Neural cell (in vitro differentiated cells): ENCODE measurements at regions not wholly inside any gene's neighbourhood (a gene's known extent, or its start where the extent isn't known, plus 50 kb on each side); places are given as distances from the start of the nearest gene placed in this dataset.

ENCODE experiments used
- H2AFZ ChIP-seq: fragments of 200-600, 300-800 bp; sonication (generic), shearing (Covaris generic); 2 replicates; pipeline ENCODE4 v1.6.0; 2014; ENCODE audit warnings: low read depth, mild to moderate bottlenecking, antibody characterized with exemption, low read length, moderate library complexity
- H3F3A ChIP-seq: fragments of 200-600 bp; shearing (Covaris generic); 2 replicates; pipeline ENCODE4 v1.6.1; 2016; ENCODE audit warnings: mild to moderate bottlenecking, moderate library complexity, mixed read lengths, antibody characterized with exemption, low read length; ENCODE audit not compliant: insufficient read depth, poor library complexity, severe bottlenecking
- H3K27ac ChIP-seq: fragments of 200-600, 300-800 bp; sonication (generic), shearing (Covaris generic); 2 replicates; pipeline ENCODE4 v1.5.1; 2014; ENCODE audit warnings: mild to moderate bottlenecking, low read length, moderate library complexity
- H3K27me3 ChIP-seq: fragments of 300-800, 200-600 bp; sonication (generic), shearing (Covaris generic); 2 replicates; pipeline ENCODE4 v1.6.0; 2014; ENCODE audit warnings: mild to moderate bottlenecking, low read depth, low read length, moderate library complexity; ENCODE audit not compliant: insufficient read depth
- H3K36me3 ChIP-seq: fragments of 300-800, 200-600 bp; sonication (generic), shearing (Covaris generic); 2 replicates; pipeline ENCODE4 v1.5.1; 2014; ENCODE audit warnings: mild to moderate bottlenecking, antibody characterized with exemption, low read length, moderate library complexity; ENCODE audit not compliant: insufficient read depth
- H3K4me2 ChIP-seq: fragments of 300-800, 200-600 bp; sonication (generic), shearing (Covaris generic); 2 replicates; pipeline ENCODE4 v1.6.0; 2014; ENCODE audit warnings: mild to moderate bottlenecking, low read length
- H3K4me3 ChIP-seq: fragments of 300-800, 200-600 bp; sonication (generic), shearing (Covaris generic); 2 replicates; pipeline ENCODE4 v1.5.1; 2014; ENCODE audit warnings: mild to moderate bottlenecking, low read length, moderate library complexity
- H3K79me2 ChIP-seq: fragments of 200-600 bp; shearing (Covaris generic); replicated peaks from 2 replicates; pipeline ENCODE4 v1.6.0; 2014; ENCODE audit warnings: mild to moderate bottlenecking, low read length, moderate library complexity; ENCODE audit not compliant: insufficient read depth
- H3K9ac ChIP-seq: fragments of 300-800, 200-600 bp; sonication (generic), shearing (Covaris generic); 2 replicates; pipeline ENCODE4 v1.6.1; 2016; ENCODE audit warnings: mild to moderate bottlenecking, low read length, mixed read lengths
- H3K9me2 ChIP-seq: fragments of 200-600 bp; shearing (Covaris generic); 2 replicates; pipeline ENCODE4 v1.6.1; 2016; ENCODE audit warnings: mild to moderate bottlenecking, low read length, mixed read lengths; ENCODE audit not compliant: insufficient read depth
- H3K9me3 ChIP-seq: fragments of 200-600, 300-800 bp; sonication (generic), shearing (Covaris generic); 2 replicates; pipeline ENCODE4 v1.6.1; 2016; ENCODE audit warnings: mild to moderate bottlenecking, mixed run types, low read length, moderate library complexity, mixed read lengths
- H4K20me1 ChIP-seq: fragments of 200-600 bp; shearing (Covaris generic); 2 replicates; pipeline ENCODE4 v1.6.1; 2016; ENCODE audit warnings: mild to moderate bottlenecking, mixed run types; ENCODE audit not compliant: insufficient read depth
- CTCF ChIP-seq: fragments of 450-650 bp; IDR thresholded peaks from 2 replicates; pipeline ENCODE4 v1.5.1; 2014; ENCODE audit warnings: antibody characterized with exemption, mild to moderate bottlenecking, moderate library complexity; ENCODE audit not compliant: poor library complexity, severe bottlenecking
- EP300 ChIP-seq: fragments of 450-650 bp; conservative IDR thresholded peaks from 2 replicates; pipeline ENCODE4 v1.6.1; 2014; ENCODE audit warnings: antibody characterized with exemption, mild to moderate bottlenecking, moderate library complexity; ENCODE audit not compliant: poor library complexity, severe bottlenecking
- EZH2 ChIP-seq: fragments of 200-600, 300-800 bp; shearing (Covaris generic), sonication (generic); IDR thresholded peaks from 2 replicates; pipeline ENCODE4 v1.6.1; 2014; ENCODE audit warnings: antibody characterized with exemption, low read length, borderline replicate concordance, mild to moderate bottlenecking; ENCODE audit not compliant: insufficient read depth, poor library complexity, severe bottlenecking
- MXI1 ChIP-seq: fragments of 450-650 bp; conservative IDR thresholded peaks from 2 replicates; pipeline ENCODE4 v1.6.1; 2014; ENCODE audit warnings: antibody characterized with exemption, mild to moderate bottlenecking; ENCODE audit not compliant: poor library complexity, severe bottlenecking
- POLR2AphosphoS5 ChIP-seq: IDR thresholded peaks from 2 replicates; pipeline ENCODE4 v1.6.1; 2012
- RAD21 ChIP-seq: fragments of 450-650 bp; conservative IDR thresholded peaks from 2 replicates; pipeline ENCODE4 v1.6.1; 2014; ENCODE audit warnings: antibody characterized with exemption, mild to moderate bottlenecking, moderate library complexity
- REST ChIP-seq: IDR thresholded peaks from 2 replicates; pipeline ENCODE4 v1.6.1; 2012; ENCODE audit warnings: borderline replicate concordance
- SMC3 ChIP-seq: fragments of 450-650 bp; conservative IDR thresholded peaks from 2 replicates; pipeline ENCODE4 v1.6.1; 2014; ENCODE audit warnings: antibody characterized with exemption, mild to moderate bottlenecking, moderate library complexity; ENCODE audit not compliant: poor library complexity
- TAF1 ChIP-seq: IDR thresholded peaks from 2 replicates; pipeline ENCODE4 v1.6.1; 2012; ENCODE audit warnings: low read depth

GRCh38 chr3:146682171-146682570 lies 77.0 kb upstream of the PLSCR5 start:
- Histone ChIP-seq H3K9me3 (no peaks in the 10 kb centered on the region), H3K4me3 (no peak overlapping the region), H3K27me3 (no peaks in the 10 kb centered on the region), H2AFZ (no peak overlapping the region), H3F3A (no peaks in the 10 kb centered on the region), H3K79me2 (no peaks in the 10 kb centered on the region), H3K27ac (no peak overlapping the region), H4K20me1 (no peaks in the 10 kb centered on the region), H3K4me2 (no peak overlapping the region), H3K9ac (no peak overlapping the region), H3K36me3 (no peaks in the 10 kb centered on the region), H3K9me2 (no peaks in the 10 kb centered on the region)
- no peak for TF ChIP-seq TAF1
- no peak for TF ChIP-seq SMC3
- TF ChIP-seq CTCF: no peak
- TF ChIP-seq POLR2AphosphoS5: no peak
- TF ChIP-seq RAD21: no peak
- TF ChIP-seq EZH2: no peak
- TF ChIP-seq MXI1: no peak
- TF ChIP-seq EP300: no peak
- no peak for TF ChIP-seq REST

GRCh38 chr3:146680617-146681016 lies 75.5 kb upstream of the PLSCR5 start:
- H3K27me3 ChIP-seq: no peaks in the 10 kb centered on the region
- TF ChIP-seq EP300: peak; percentile 90
- TF ChIP-seq POLR2AphosphoS5: peak; percentile 87
- TF ChIP-seq REST: peak; percentile 13
- no peak for TF ChIP-seq TAF1
- no peak for TF ChIP-seq SMC3
- no peaks in the 10 kb centered on the region for H3K9me3 ChIP-seq
- H3F3A ChIP-seq: no peaks in the 10 kb centered on the region
- no peaks in the 10 kb centered on the region for H3K79me2 ChIP-seq
- peak overlapping the region; percentile 15 for H3K27ac ChIP-seq
- no peak overlapping the region for H2AFZ ChIP-seq
- H3K9ac ChIP-seq: no peak overlapping the region
- H4K20me1 ChIP-seq: no peaks in the 10 kb centered on the region
- H3K9me2 ChIP-seq: no peaks in the 10 kb centered on the region
- peak overlapping the region; percentile 3 for H3K4me2 ChIP-seq
- peak overlapping the region; percentile 37 for H3K4me3 ChIP-seq
- H3K36me3 ChIP-seq: no peaks in the 10 kb centered on the region
